Cardiac muscle cell (in vitro differentiated cells and primary cell): ENCODE measurements at regions not wholly inside any gene's neighbourhood (a gene's known extent, or its start where the extent isn't known, plus 50 kb on each side); places are given as distances from the start of the nearest gene placed in this dataset.

Source experiments
- DNase-seq, 2 donors: peaks; one replicate each; pipeline versions ENCODE4 v3.0.0 to v3.0.0-alpha.2; 2010 to 2017; ENCODE audit warnings: low read depth in 1 of 2, low spot score in 1 of 2
- H3K27ac ChIP-seq: fragments of 200-600 bp; sonication (generic); 2 replicates; pipeline ENCODE4 v1.5.1; 2016
- H3K27me3 ChIP-seq: fragments of 200-600 bp; sonication (generic); 2 replicates; pipeline ENCODE4 v1.6.0; 2016; ENCODE audit warnings: control low read depth
- H3K36me3 ChIP-seq: fragments of 200-600 bp; sonication (generic); 2 replicates; pipeline ENCODE4 v1.5.1; 2016; ENCODE audit warnings: control low read depth
- H3K4me1 ChIP-seq: fragments of 200-600 bp; sonication (generic); 2 replicates; pipeline ENCODE4 v1.8.1; 2017; ENCODE audit warnings: low read depth, mild to moderate bottlenecking, mixed run types
- H3K4me3 ChIP-seq: fragments of 200-600 bp; sonication (generic); 2 replicates; pipeline ENCODE4 v1.5.1; 2016; ENCODE audit warnings: mild to moderate bottlenecking
- H3K9me3 ChIP-seq: fragments of 200-600 bp; sonication (generic); 2 replicates; pipeline ENCODE4 v1.5.1; 2017; ENCODE audit warnings: low read depth, mild to moderate bottlenecking, control low read depth
- TF ChIP-seq, protein P1 (sequence below): IDR thresholded peaks from 2 replicates; pipeline ENCODE4 v1.5.1; 2012; ENCODE audit warnings: low read depth, mild to moderate bottlenecking, low read length

DNA sequence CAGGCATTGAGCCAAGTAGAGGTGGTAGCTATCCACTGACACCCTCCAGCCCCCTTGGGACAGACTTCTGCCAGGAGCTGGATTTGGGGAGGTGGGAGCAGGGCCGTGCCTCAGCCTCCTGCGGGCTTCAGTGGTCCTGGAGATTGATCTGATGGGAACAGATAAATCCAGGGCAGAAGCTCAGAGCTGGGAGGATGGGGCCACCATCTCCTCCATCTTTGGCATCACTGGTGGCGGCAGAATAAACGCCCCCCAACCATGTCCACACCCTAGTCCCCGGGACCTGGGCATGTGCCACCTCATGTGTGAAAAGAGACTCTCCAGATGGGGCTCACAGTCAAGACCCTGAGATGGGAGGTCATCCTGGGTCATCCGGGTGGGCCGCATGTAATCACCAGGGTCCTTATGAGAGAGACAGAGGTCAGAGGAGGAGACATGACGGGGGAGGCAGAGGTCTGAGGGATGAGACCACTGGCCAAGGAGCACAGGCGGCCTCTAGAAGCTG lies 209.6 kb upstream of the RTL1 start:
- H3K9me3 ChIP-seq: no peaks in the 10 kb centered on the region
- no peaks in the 10 kb centered on the region for H3K27me3 ChIP-seq
- DNase-seq: no peak
- no peak overlapping the region for H3K27ac ChIP-seq
- H3K4me1 ChIP-seq: peaks cover 10% of the 10 kb centered on the region
- H3K36me3 ChIP-seq: no peaks in the 10 kb centered on the region
- TF ChIP-seq, protein P1, sequence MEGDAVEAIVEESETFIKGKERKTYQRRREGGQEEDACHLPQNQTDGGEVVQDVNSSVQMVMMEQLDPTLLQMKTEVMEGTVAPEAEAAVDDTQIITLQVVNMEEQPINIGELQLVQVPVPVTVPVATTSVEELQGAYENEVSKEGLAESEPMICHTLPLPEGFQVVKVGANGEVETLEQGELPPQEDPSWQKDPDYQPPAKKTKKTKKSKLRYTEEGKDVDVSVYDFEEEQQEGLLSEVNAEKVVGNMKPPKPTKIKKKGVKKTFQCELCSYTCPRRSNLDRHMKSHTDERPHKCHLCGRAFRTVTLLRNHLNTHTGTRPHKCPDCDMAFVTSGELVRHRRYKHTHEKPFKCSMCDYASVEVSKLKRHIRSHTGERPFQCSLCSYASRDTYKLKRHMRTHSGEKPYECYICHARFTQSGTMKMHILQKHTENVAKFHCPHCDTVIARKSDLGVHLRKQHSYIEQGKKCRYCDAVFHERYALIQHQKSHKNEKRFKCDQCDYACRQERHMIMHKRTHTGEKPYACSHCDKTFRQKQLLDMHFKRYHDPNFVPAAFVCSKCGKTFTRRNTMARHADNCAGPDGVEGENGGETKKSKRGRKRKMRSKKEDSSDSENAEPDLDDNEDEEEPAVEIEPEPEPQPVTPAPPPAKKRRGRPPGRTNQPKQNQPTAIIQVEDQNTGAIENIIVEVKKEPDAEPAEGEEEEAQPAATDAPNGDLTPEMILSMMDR: no peak
- H3K4me3 ChIP-seq: no peak overlapping the region

- TF ChIP-seq, protein P1: no peak
- no peak for DNase-seq
- H3K9me3 ChIP-seq: no peaks in the 10 kb centered on the region
- no peaks in the 10 kb centered on the region for H3K27me3 ChIP-seq
- H3K27ac ChIP-seq: no peak overlapping the region
- peaks cover 10% of the 10 kb centered on the region for H3K4me1 ChIP-seq
- H3K4me3 ChIP-seq: no peak overlapping the region
- H3K36me3 ChIP-seq: no peaks in the 10 kb centered on the region
These were observed 210.6 kb upstream of the RTL1 start for GRCh38 chr14:101113835-101114725.

DNA sequence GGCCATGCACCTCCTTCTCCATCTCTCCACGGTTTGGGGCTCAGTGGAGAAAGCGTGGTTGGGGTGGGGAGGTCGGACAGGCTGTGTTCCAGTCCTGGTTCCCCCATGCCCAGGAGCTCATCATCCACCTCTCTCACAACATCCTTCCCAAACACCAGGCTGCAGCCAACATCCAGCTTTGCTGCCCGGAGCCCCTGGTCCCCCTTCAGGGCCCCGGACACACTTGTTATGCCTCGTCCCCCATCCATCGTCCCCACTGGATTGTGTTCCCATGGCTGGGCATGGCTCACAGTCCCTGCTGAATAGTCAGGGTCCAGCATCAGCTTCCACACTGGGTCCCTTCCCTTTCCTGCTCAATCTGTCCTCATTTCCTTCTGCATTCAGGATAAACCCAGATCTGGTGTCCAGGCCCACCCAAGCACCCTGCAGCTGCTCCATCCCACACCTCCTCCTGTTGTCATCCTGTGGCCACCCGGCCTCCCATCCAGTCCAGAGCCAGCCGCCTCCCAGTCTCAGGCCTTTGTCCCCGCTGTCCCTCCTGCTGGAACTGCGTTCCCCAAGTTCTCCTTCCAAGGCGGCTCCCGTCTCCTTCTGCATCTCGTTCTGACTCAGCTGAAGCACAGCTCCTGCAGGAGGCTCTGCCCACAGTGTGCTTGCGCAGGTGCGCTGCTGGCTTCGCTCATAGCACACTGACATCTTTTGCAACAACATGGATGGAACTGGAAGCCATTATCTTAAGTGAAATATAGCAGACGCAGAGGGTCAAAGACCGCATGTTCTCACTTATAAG lies 211.4 kb upstream of the RTL1 start:
- no peaks in the 10 kb centered on the region for H3K36me3 ChIP-seq
- TF ChIP-seq, protein P1: no peak
- H3K27ac ChIP-seq: no peak overlapping the region
- no peak for DNase-seq
- H3K4me1 ChIP-seq: peaks cover 10% of the 10 kb centered on the region
- H3K4me3 ChIP-seq: no peak overlapping the region
- no peaks in the 10 kb centered on the region for H3K27me3 ChIP-seq
- no peaks in the 10 kb centered on the region for H3K9me3 ChIP-seq

DNA sequence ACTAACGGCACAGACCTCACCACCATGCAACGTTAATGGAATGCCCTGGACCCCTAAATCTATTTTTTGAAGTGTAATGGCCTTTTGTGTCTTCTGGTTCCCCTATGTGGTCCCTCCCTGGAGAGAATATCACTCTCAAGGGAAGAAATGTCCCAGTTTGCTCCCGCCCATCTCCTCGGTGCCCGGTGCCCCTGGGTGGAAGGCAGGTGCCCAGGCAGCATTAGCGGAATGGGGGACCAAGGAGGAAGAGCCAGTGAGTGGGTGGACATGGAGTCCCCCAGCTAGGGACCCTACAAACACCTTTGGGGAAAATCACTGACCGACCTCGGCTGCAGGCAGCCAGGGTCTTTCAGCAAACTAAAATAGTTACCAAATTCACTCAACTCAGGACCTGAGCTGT lies 212.1 kb upstream of the RTL1 start:
- DNase-seq: no peak
- no peak overlapping the region for H3K27ac ChIP-seq
- no peaks in the 10 kb centered on the region for H3K27me3 ChIP-seq
- H3K9me3 ChIP-seq: no peaks in the 10 kb centered on the region
- H3K4me1 ChIP-seq: peaks cover 10% of the 10 kb centered on the region
- no peak overlapping the region for H3K4me3 ChIP-seq
- H3K36me3 ChIP-seq: no peaks in the 10 kb centered on the region
- TF ChIP-seq, protein P1: no peak

- no peak for DNase-seq
- H3K4me3 ChIP-seq: no peak overlapping the region
These were observed 212.5 kb upstream of the RTL1 start for GRCh38 chr14:101116065-101116464.

More at GRCh38 chr14:101116065-101116464, 212.5 kb upstream of the RTL1 start:
- Histone ChIP-seq H3K9me3 (no peaks in the 10 kb centered on the region), H3K4me1 (peaks cover 9% of the 10 kb centered on the region), H3K27me3 (no peaks in the 10 kb centered on the region), H3K27ac (no peak overlapping the region), H3K36me3 (no peaks in the 10 kb centered on the region)
- TF ChIP-seq, protein P1: no peak
